ENCODE measurements at regions not wholly inside any gene's neighbourhood (a gene's known extent, or its start where the extent isn't known, plus 50 kb on each side); places are given as distances from the start of the nearest gene placed in this dataset.

DNA sequence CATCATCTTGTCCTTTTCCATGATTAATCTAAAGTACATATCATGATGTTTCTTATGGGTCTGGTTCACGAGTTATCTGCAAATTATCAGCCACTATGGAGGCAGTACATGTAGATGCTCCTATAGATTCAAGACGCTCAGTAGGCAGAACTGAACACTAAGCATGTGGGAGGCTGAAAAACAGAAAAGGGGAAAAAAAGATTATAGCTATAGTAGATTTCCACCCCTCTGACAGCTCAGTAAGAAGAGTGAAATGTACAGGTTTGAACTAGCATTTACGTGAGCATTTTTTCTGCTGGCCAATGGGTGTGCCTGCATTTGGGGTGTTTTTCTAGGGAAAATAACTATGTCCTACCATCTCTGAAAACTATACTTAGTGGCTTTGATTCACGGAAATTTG, 308.9 kb downstream of the ZEB2 start:
- no peak for TF ChIP-seq CTCF (IDR thresholded peaks at IDR 0.05 in 8 of 11, conservative IDR thresholded peaks at IDR 0.05 in 3 of 11)
- no peak for TF ChIP-seq POLR2A (IDR thresholded peaks at IDR 0.05)

Data from spleen (tissue), 7 donors.